HUES6 (cell line): ENCODE measurements at regions not wholly inside any gene's neighbourhood (a gene's known extent, or its start where the extent isn't known, plus 50 kb on each side); places are given as distances from the start of the nearest gene placed in this dataset.

Source experiments
- H3K27ac ChIP-seq: 2 replicates; pipeline ENCODE4 v1.7.0; 2013; ENCODE audit warnings: low read depth, mild to moderate bottlenecking, low read length, inconsistent platforms
- H3K27me3 ChIP-seq: 2 replicates; pipeline ENCODE4 v1.6.1; 2013; ENCODE audit warnings: low read length; ENCODE audit not compliant: control insufficient read depth, insufficient read depth
- H3K36me3 ChIP-seq: 2 replicates; pipeline ENCODE4 v1.6.1; 2013; ENCODE audit warnings: low read length; ENCODE audit not compliant: control insufficient read depth, insufficient read depth
- H3K4me1 ChIP-seq: 2 replicates; pipeline ENCODE4 v1.6.1; 2013; ENCODE audit warnings: low read length; ENCODE audit not compliant: control insufficient read depth, insufficient read depth
- H3K4me3 ChIP-seq: 2 replicates; pipeline ENCODE4 v1.5.1; 2013; ENCODE audit warnings: low read depth, low read length
- H3K9ac ChIP-seq: one replicate; pipeline ENCODE4 v1.6.1; 2013; ENCODE audit warnings: mild to moderate bottlenecking, low read length
- H3K9me3 ChIP-seq: 2 replicates; pipeline ENCODE4 v1.6.1; 2013; ENCODE audit warnings: low read depth, low read length; ENCODE audit not compliant: control insufficient read depth, insufficient read depth

- Histone ChIP-seq H3K36me3 (no peaks in the 10 kb centered on the region), H3K4me1 (peaks cover 1% of the 10 kb centered on the region; the same call in 1 of the 2 replicates), H3K27me3 (peaks cover 16% of the 10 kb centered on the region; the same call in 1 of the 2 replicates), H3K9ac (no peak overlapping the region), H3K4me3 (no peak overlapping the region), H3K27ac (no peak overlapping the region), H3K9me3 (no peaks in the 10 kb centered on the region)
These were observed 155.1 kb upstream of the IGSF21 start for GRCh38 chr1:17952506-17952905.

- H3K4me1 ChIP-seq: peaks cover 15% of the 10 kb centered on the region
- no peaks in the 10 kb centered on the region for H3K9me3 ChIP-seq
- no peak overlapping the region for H3K4me3 ChIP-seq
- H3K9ac ChIP-seq: no peak overlapping the region
- H3K27me3 ChIP-seq: peaks cover 16% of the 10 kb centered on the region; the same call in 1 of the 2 replicates
- no peak overlapping the region for H3K27ac ChIP-seq
- no peaks in the 10 kb centered on the region for H3K36me3 ChIP-seq
These were observed 153.7 kb upstream of the IGSF21 start for GRCh38 chr1:17953921-17954320.

GRCh38 chr1:17955302-17956285 is 152.0 kb upstream of the IGSF21 start:
- Histone ChIP-seq H3K9ac (no peak overlapping the region), H3K4me3 (no peak overlapping the region), H3K27ac (no peak overlapping the region), H3K9me3 (no peaks in the 10 kb centered on the region), H3K4me1 (peaks cover 20% of the 10 kb centered on the region), H3K27me3 (peaks cover 21% of the 10 kb centered on the region), H3K36me3 (no peaks in the 10 kb centered on the region)

GRCh38 chr1:17957588-17958267 is 149.9 kb upstream of the IGSF21 start:
- no peak overlapping the region for H3K27ac ChIP-seq
- H3K9ac ChIP-seq: no peak overlapping the region
- H3K27me3 ChIP-seq: peaks cover 17% of the 10 kb centered on the region
- no peaks in the 10 kb centered on the region for H3K9me3 ChIP-seq
- peaks cover 20% of the 10 kb centered on the region for H3K4me1 ChIP-seq
- no peaks in the 10 kb centered on the region for H3K36me3 ChIP-seq
- no peak overlapping the region for H3K4me3 ChIP-seq

- peaks cover 19% of the 10 kb centered on the region for H3K27me3 ChIP-seq
- H3K36me3 ChIP-seq: no peaks in the 10 kb centered on the region
- no peak overlapping the region for H3K27ac ChIP-seq
- H3K9ac ChIP-seq: no peak overlapping the region
- H3K4me1 ChIP-seq: peaks cover 20% of the 10 kb centered on the region
- no peaks in the 10 kb centered on the region for H3K9me3 ChIP-seq
- H3K4me3 ChIP-seq: no peak overlapping the region
These were observed 148.9 kb upstream of the IGSF21 start for GRCh38 chr1:17958704-17959103.

GRCh38 chr1:17963513-17963912 is 144.1 kb upstream of the IGSF21 start:
- no peak overlapping the region for H3K4me3 ChIP-seq
- H3K36me3 ChIP-seq: no peaks in the 10 kb centered on the region
- no peak overlapping the region for H3K9ac ChIP-seq
- H3K9me3 ChIP-seq: no peaks in the 10 kb centered on the region
- H3K4me1 ChIP-seq: peaks cover 8% of the 10 kb centered on the region
- H3K27me3 ChIP-seq: peaks cover 19% of the 10 kb centered on the region
- no peak overlapping the region for H3K27ac ChIP-seq

- Histone ChIP-seq H3K27ac (no peak overlapping the region), H3K36me3 (no peaks in the 10 kb centered on the region), H3K4me3 (no peak overlapping the region), H3K9ac (no peak overlapping the region), H3K27me3 (peaks cover 14% of the 10 kb centered on the region; the same call in 1 of the 2 replicates), H3K9me3 (no peaks in the 10 kb centered on the region), H3K4me1 (no peaks in the 10 kb centered on the region)
These were observed 142.0 kb upstream of the IGSF21 start for GRCh38 chr1:17965515-17966100.

- H3K27me3 ChIP-seq: peaks cover 11% of the 10 kb centered on the region; the same call in 1 of the 2 replicates
- no peaks in the 10 kb centered on the region for H3K36me3 ChIP-seq
- H3K4me1 ChIP-seq: no peaks in the 10 kb centered on the region
- no peak overlapping the region for H3K27ac ChIP-seq
- H3K9me3 ChIP-seq: no peaks in the 10 kb centered on the region
- no peak overlapping the region for H3K4me3 ChIP-seq
- H3K9ac ChIP-seq: no peak overlapping the region
These were observed 141.3 kb upstream of the IGSF21 start for GRCh38 chr1:17966341-17966740.

- Histone ChIP-seq H3K9me3 (no peaks in the 10 kb centered on the region), H3K27me3 (peaks cover 6% of the 10 kb centered on the region; the same call in 1 of the 2 replicates), H3K36me3 (no peaks in the 10 kb centered on the region), H3K4me1 (no peaks in the 10 kb centered on the region), H3K9ac (no peak overlapping the region), H3K4me3 (no peak overlapping the region), H3K27ac (no peak overlapping the region)
These were observed 139.9 kb upstream of the IGSF21 start for GRCh38 chr1:17967623-17968255.

GRCh38 chr1:17970757-17971156 is 136.8 kb upstream of the IGSF21 start:
- Histone ChIP-seq H3K27ac (no peak overlapping the region), H3K9ac (no peak overlapping the region), H3K4me1 (peaks cover 4% of the 10 kb centered on the region; the same call in 1 of the 2 replicates), H3K36me3 (no peaks in the 10 kb centered on the region), H3K9me3 (no peaks in the 10 kb centered on the region), H3K4me3 (no peak overlapping the region), H3K27me3 (peaks cover 10% of the 10 kb centered on the region; the same call in 1 of the 2 replicates)
